IMR-90 (cell line): ENCODE measurements at regions not wholly inside any gene's neighbourhood (a gene's known extent, or its start where the extent isn't known, plus 50 kb on each side); places are given as distances from the start of the nearest gene placed in this dataset.

Experiments used
- ATAC-seq: fragments of 200-7000 bp; cut with Tn5 transposase; 2 replicates; pipeline ENCODE4 v1.9.1; 2020; ENCODE audit warnings: low read depth, mild to moderate bottlenecking, moderate library complexity
- BruUV-seq: library from RNA; stranded (reverse); fragments of 400-500 nt; replicated peaks from 2 replicates; lab custom pipeline; 2021; lab: Mats Ljungman, UMichigan
- CTCF ChIA-PET: fragments of 300-600 bp; formaldehyde crosslinking; extraction: SDS; loops from one replicate; lab custom pipeline; 2021; ENCODE audit warnings: antibody characterized with exemption; lab: Yijun Ruan, JAX
- POLR2A ChIA-PET: fragments of 300-600 bp; sonication (Branson Sonifier 250); formaldehyde crosslinking; loops from one replicate; lab custom pipeline; 2022; ENCODE audit warnings: antibody characterized with exemption; ENCODE audit not compliant: unreplicated experiment; lab: Charles Lee
- DNase-seq: peaks from one replicate; pipeline ENCODE4 v3.0.0; 2013
- H2AFZ ChIP-seq: replicated peaks from 2 replicates; pipeline ENCODE3; 2013; ENCODE audit warnings: low read length, mild to moderate bottlenecking; ENCODE audit not compliant: poor library complexity
- H2AK5ac ChIP-seq: 2 replicates; pipeline ENCODE4 v1.6.1; 2013; ENCODE audit warnings: low read depth, low read length, inconsistent platforms
- H2AK9ac ChIP-seq: replicated peaks from 2 replicates; pipeline ENCODE3; 2013; ENCODE audit warnings: mild to moderate bottlenecking, low read depth, low read length, moderate library complexity; ENCODE audit not compliant: poor library complexity
- H2BK120ac ChIP-seq: 2 replicates; pipeline ENCODE4 v1.6.1; 2013; ENCODE audit warnings: low read depth, low read length, inconsistent platforms
- H2BK15ac ChIP-seq: 3 replicates; pipeline ENCODE4 v1.6.1; 2013; ENCODE audit warnings: low read depth, low read length, inconsistent platforms
- H2BK20ac ChIP-seq: 2 replicates; pipeline ENCODE4 v1.6.1; 2013; ENCODE audit warnings: low read depth, mild to moderate bottlenecking, inconsistent platforms, low read length, moderate library complexity
- H2BK5ac ChIP-seq: 2 replicates; pipeline ENCODE4 v1.6.1; 2013; ENCODE audit warnings: mild to moderate bottlenecking, low read depth, low read length, inconsistent platforms; ENCODE audit not compliant: poor library complexity, severe bottlenecking
- H3K14ac ChIP-seq: replicated peaks from 2 replicates; pipeline ENCODE4 v1.6.1; 2013; ENCODE audit warnings: low read depth, low read length, inconsistent platforms
- H3K18ac ChIP-seq: 2 replicates; pipeline ENCODE4 v1.6.1; 2013; ENCODE audit warnings: low read depth, low read length, control low read depth
- H3K23ac ChIP-seq: 2 replicates; pipeline ENCODE4 v1.6.1; 2013; ENCODE audit warnings: low read depth, low read length, inconsistent platforms
- H3K27ac ChIP-seq: 2 replicates; pipeline ENCODE4 v1.5.1; 2013; ENCODE audit warnings: mild to moderate bottlenecking, control low read depth, low read length; ENCODE audit not compliant: insufficient read depth
- H3K27me3 ChIP-seq: 2 replicates; pipeline ENCODE4 v1.6.1; 2013; ENCODE audit warnings: low read length; ENCODE audit not compliant: control insufficient read depth, insufficient read depth
- H3K36me3 ChIP-seq: 2 replicates; pipeline ENCODE4 v1.6.1; 2013; ENCODE audit warnings: low read length, mixed read lengths; ENCODE audit not compliant: control insufficient read depth, insufficient read depth
- H3K4ac ChIP-seq: 2 replicates; pipeline ENCODE4 v1.6.1; 2013; ENCODE audit warnings: low read depth, low read length, inconsistent platforms
- H3K4me1 ChIP-seq: 2 replicates; pipeline ENCODE4 v1.6.1; 2013; ENCODE audit warnings: low read length, mixed read lengths; ENCODE audit not compliant: control insufficient read depth, insufficient read depth
- H3K4me2 ChIP-seq: 2 replicates; pipeline ENCODE4 v1.6.1; 2013; ENCODE audit warnings: low read depth, mild to moderate bottlenecking, control low read depth, low read length, moderate library complexity
- H3K4me3 ChIP-seq: 2 replicates; pipeline ENCODE4 v1.5.1; 2013; ENCODE audit warnings: low read depth, mild to moderate bottlenecking, control low read depth, low read length, moderate library complexity; ENCODE audit not compliant: insufficient read depth
- H3K56ac ChIP-seq: 2 replicates; pipeline ENCODE4 v1.6.1; 2013; ENCODE audit warnings: low read length, inconsistent platforms; ENCODE audit not compliant: insufficient read depth; ENCODE audit errors: extremely low read depth
- H3K79me1 ChIP-seq, 2 experiments: 2 replicates each; pipeline ENCODE4 v1.6.1; 2013; ENCODE audit warnings: low read length in 2 of 2, inconsistent platforms in 1 of 2, low read depth in 1 of 2
- H3K9ac ChIP-seq: 2 replicates; pipeline ENCODE4 v1.6.1; 2013; ENCODE audit warnings: low read depth, low read length, control low read depth
- H3K9me1 ChIP-seq: 2 replicates; pipeline ENCODE4 v1.6.1; 2013; ENCODE audit warnings: low read length, inconsistent platforms; ENCODE audit not compliant: insufficient read depth
- H3K9me3 ChIP-seq: 2 replicates; pipeline ENCODE4 v1.6.1; 2013; ENCODE audit warnings: low read length; ENCODE audit not compliant: control insufficient read depth, insufficient read depth
- H4K20me1 ChIP-seq: 2 replicates; pipeline ENCODE4 v1.6.1; 2013; ENCODE audit warnings: low read length, inconsistent platforms; ENCODE audit not compliant: insufficient read depth
- H4K5ac ChIP-seq: 2 replicates; pipeline ENCODE4 v1.6.1; 2013; ENCODE audit warnings: mild to moderate bottlenecking, low read depth, low read length, control low read depth
- H4K8ac ChIP-seq, 2 experiments: 2 replicates each; pipeline ENCODE4 v1.6.1; 2013; ENCODE audit warnings: low read depth in 2 of 2, low read length in 2 of 2, control low read depth in 1 of 2, inconsistent platforms in 1 of 2
- H4K91ac ChIP-seq: 2 replicates; pipeline ENCODE4 v1.6.1; 2013; ENCODE audit warnings: low read depth, low read length, inconsistent platforms; ENCODE audit not compliant: insufficient read depth
- CEBPB ChIP-seq: IDR thresholded peaks from 2 replicates; pipeline ENCODE4 v1.6.1; 2012; ENCODE audit warnings: low read depth, low read length, improper control_type of control experiment
- CHD1 ChIP-seq: IDR thresholded peaks from 2 replicates; pipeline ENCODE4 v1.6.1; 2012; ENCODE audit warnings: low read depth, low read length, improper control_type of control experiment
- FOS ChIP-seq: fragments of 150-350 bp; IDR thresholded peaks from 2 replicates; pipeline ENCODE4 v1.6.1; 2016; ENCODE audit warnings: low read depth, low read length
- NFE2L2 ChIP-seq: fragments of 150-350 bp; IDR thresholded peaks from 2 replicates; pipeline ENCODE4 v1.6.1; 2016; ENCODE audit warnings: low read depth, mild to moderate bottlenecking, low read length
- RFX5 ChIP-seq: IDR thresholded peaks from 2 replicates; pipeline ENCODE4 v1.8.0; 2012; ENCODE audit warnings: low read depth, mild to moderate bottlenecking, low read length, moderate library complexity
- USF2 ChIP-seq: fragments of 150-350 bp; IDR thresholded peaks from 2 replicates; pipeline ENCODE4 v1.6.1; 2017; ENCODE audit warnings: mild to moderate bottlenecking, antibody characterized with exemption, low read length, low read depth
- WGBS, 2 experiments: methylation state at CpG; one replicate each; pipeline versions ENCODE4 v1.1.5 to v1.1.7; 2013; ENCODE audit warnings: missing lambda C conversion rate in 2 of 2; ENCODE audit not compliant: insufficient read length in 1 of 2; ENCODE audit errors: extremely low coverage in 2 of 2; 5-methylcytosine and 5-hydroxymethylcytosine counted together
- dilution Hi-C: fragments of 300-500 bp; cut with HindIII; formaldehyde crosslinking; loops from one replicate; pipeline ENCODE4 v1.14.3; 2018; ENCODE audit warnings: low sequenced_read_pairs; ENCODE audit not compliant: unreplicated experiment
- in situ Hi-C: fragments of 300-500 bp; cut with MboI; formaldehyde crosslinking; loops from 3 replicates; pipeline ENCODE4 v1.14.3; 2019; ENCODE audit warnings: low sequenced_read_pairs, inconsistent platforms, mixed read lengths
- intact Hi-C: fragments of 100-400 bp; cut with micrococcal nuclease; formaldehyde crosslinking; loops from 2 replicates; pipeline ENCODE4 v1.10.0; 2022

- TF ChIP-seq CHD1, result no peak
- no peak for TF ChIP-seq USF2
- TF ChIP-seq NFE2L2, result no peak
- TF ChIP-seq FOS, result no peak
- no peak for TF ChIP-seq CEBPB
- TF ChIP-seq RFX5, result no peak
- Histone ChIP-seq H3K4me3 (no peak overlapping the region), H3K27me3 (no peaks in the 10 kb centered on the region), H3K23ac (no peak overlapping the region), H3K18ac (no peak overlapping the region), H2BK5ac (no peak overlapping the region), H4K5ac (no peak overlapping the region), H3K9me3 (no peaks in the 10 kb centered on the region), H3K56ac (no peak overlapping the region), H3K9ac (no peak overlapping the region), H3K4me1 (no peaks in the 10 kb centered on the region), H4K8ac (no peak overlapping the region), H3K9me1 (no peaks in the 10 kb centered on the region), H3K4me2 (no peak overlapping the region), H2AFZ (no peak overlapping the region), H2AK5ac (no peak overlapping the region), H2BK20ac (no peak overlapping the region), H3K4ac (no peak overlapping the region), H4K20me1 (no peaks in the 10 kb centered on the region), H2BK120ac (no peak overlapping the region), H3K14ac (no peak overlapping the region), H2AK9ac (no peak overlapping the region), H3K36me3 (no peaks in the 10 kb centered on the region), H2BK15ac (no peak overlapping the region), H4K91ac (no peak overlapping the region), H3K79me1 (no peaks in the 10 kb centered on the region), H3K27ac (no peak overlapping the region)
- in situ Hi-C loops (no loop called here), dilution Hi-C loops (no loop called here), intact Hi-C loops (no loop called here)
- ATAC-seq (no peak), DNase-seq (no peak)
- CTCF ChIA-PET, result no interaction called here
- 60% methylated on average over 1 of the region's 10 CpGs; no CpG with 5 or more reads in 1 of the 2 experiments for WGBS, 2 experiments
- POLR2A ChIA-PET, result no interaction called here
- BruUV-seq, result no TSS peak
Measured at GRCh38 chr2:82395531-82395930, 2063.5 kb downstream of the SUCLG1 start.
